PC-3 (cell line): ENCODE measurements at regions not wholly inside any gene's neighbourhood (a gene's known extent, or its start where the extent isn't known, plus 50 kb on each side); places are given as distances from the start of the nearest gene placed in this dataset.

Experiments used
- ATAC-seq: fragments of 200-7000 bp; cut with Tn5 transposase; 2 replicates; pipeline ENCODE4 v1.9.1; 2020; ENCODE audit warnings: mild to moderate bottlenecking, moderate library complexity
- BruUV-seq: library from RNA; stranded (reverse); fragments of 400-500 nt; replicated peaks from 2 replicates; lab custom pipeline; 2021; lab: Mats Ljungman, UMichigan
- CTCF ChIA-PET: fragments of 300-600 bp; sonication (Branson Sonifier 250); formaldehyde crosslinking; loops from one replicate; lab custom pipeline; 2022; ENCODE audit warnings: antibody characterized with exemption; lab: Charles Lee
- POLR2A ChIA-PET: fragments of 300-600 bp; sonication (Branson Sonifier 250); formaldehyde crosslinking; loops from one replicate; lab custom pipeline; 2022; ENCODE audit warnings: antibody characterized with exemption; ENCODE audit not compliant: unreplicated experiment; lab: Charles Lee
- DNase-seq: peaks from one replicate; pipeline ENCODE4 v3.0.0-alpha.2; 2015
- H2AFZ ChIP-seq: fragments of 300-600 bp; sonication (generic); 2 replicates; pipeline ENCODE4 v1.6.0; 2016; ENCODE audit warnings: antibody characterized with exemption, low read length
- H3F3A ChIP-seq: fragments of 300-600 bp; sonication (generic); one replicate; pipeline ENCODE4 v1.6.0; 2017; ENCODE audit warnings: antibody characterized with exemption, low read length, control low read depth, mild to moderate bottlenecking; ENCODE audit not compliant: unreplicated experiment
- H3K27ac ChIP-seq: fragments of 300-600 bp; sonication (generic); 2 replicates; pipeline ENCODE4 v1.5.1; 2016; ENCODE audit warnings: mild to moderate bottlenecking, low read length
- H3K27me3 ChIP-seq: fragments of 300-600 bp; sonication (generic); 2 replicates; pipeline ENCODE4 v1.6.1; 2016; ENCODE audit warnings: low read length, mixed read lengths
- H3K36me3 ChIP-seq: fragments of 300-600 bp; sonication (generic); 2 replicates; pipeline ENCODE4 v1.6.1; 2016; ENCODE audit warnings: low read depth, mixed run types, low read length, mixed read lengths
- H3K4me1 ChIP-seq: fragments of 300-600 bp; sonication (generic); 2 replicates; pipeline ENCODE4 v1.5.1; 2016; ENCODE audit warnings: low read length; ENCODE audit not compliant: insufficient read depth
- H3K4me2 ChIP-seq: fragments of 300-600 bp; sonication (generic); 2 replicates; pipeline ENCODE4 v1.6.0; 2016; ENCODE audit warnings: low read length
- H3K4me3 ChIP-seq: fragments of 300-600 bp; sonication (generic); 2 replicates; pipeline ENCODE4 v1.5.1; 2016; ENCODE audit warnings: mild to moderate bottlenecking, low read length, mixed read lengths
- H3K79me2 ChIP-seq: fragments of 300-600 bp; sonication (generic); 2 replicates; pipeline ENCODE4 v1.6.1; 2017; ENCODE audit warnings: low read length, mixed read lengths
- H3K9ac ChIP-seq: fragments of 300-600 bp; sonication (generic); 2 replicates; pipeline ENCODE4 v1.6.0; 2016; ENCODE audit warnings: mild to moderate bottlenecking, low read length
- H3K9me2 ChIP-seq: fragments of 300-600 bp; sonication (generic); replicated peaks from 2 replicates; pipeline ENCODE4 v1.6.1; 2016; ENCODE audit warnings: mixed run types, low read length, mixed read lengths
- H3K9me3 ChIP-seq: fragments of 300-600 bp; sonication (generic); 2 replicates; pipeline ENCODE4 v1.6.1; 2016; ENCODE audit warnings: low read length, mixed read lengths
- H4K20me1 ChIP-seq: fragments of 300-600 bp; sonication (generic); 2 replicates; pipeline ENCODE4 v1.6.1; 2016; ENCODE audit warnings: low read length, mixed read lengths
- CTCF ChIP-seq: fragments of 300-600 bp; sonication (generic); conservative IDR thresholded peaks from 2 replicates; pipeline ENCODE4 v1.5.1; 2017; ENCODE audit warnings: antibody characterized with exemption, low read depth, mild to moderate bottlenecking, low read length
- EZH2 ChIP-seq: fragments of 300-600 bp; sonication (generic); IDR thresholded peaks from one replicate; pipeline ENCODE4 v1.6.1; 2017; ENCODE audit warnings: antibody characterized with exemption, mild to moderate bottlenecking, low read length; ENCODE audit not compliant: unreplicated experiment
- EZH2phosphoT487 ChIP-seq: fragments of 300-600 bp; sonication (generic); IDR thresholded peaks from 2 replicates; pipeline ENCODE4 v1.6.1; 2018; ENCODE audit warnings: mild to moderate bottlenecking, antibody characterized with exemption, low read length, borderline replicate concordance
- intact Hi-C: fragments of 100-400 bp; cut with micrococcal nuclease; formaldehyde crosslinking; loops from 2 replicates; pipeline ENCODE4 v1.9.0; 2023

- no peak overlapping the region for H3K27ac ChIP-seq
- no TSS peak for BruUV-seq
- TF ChIP-seq EZH2 (no peak), EZH2phosphoT487 (no peak), CTCF (no peak)
Measured at GRCh38 chr4:126338548-126338947, 1023.8 kb downstream of the FAT4 start.

GRCh38 chr4:126341927-126342326, 1027.2 kb downstream of the FAT4 start:
- no peak for DNase-seq
- Histone ChIP-seq H3K9ac (no peak overlapping the region), H3K27ac (no peak overlapping the region), H3K9me3 (no peaks in the 10 kb centered on the region), H3K4me2 (no peak overlapping the region), H3K36me3 (no peaks in the 10 kb centered on the region), H3K4me1 (no peaks in the 10 kb centered on the region), H3K27me3 (no peaks in the 10 kb centered on the region), H4K20me1 (no peaks in the 10 kb centered on the region), H2AFZ (no peak overlapping the region), H3K4me3 (no peak overlapping the region), H3K9me2 (no peaks in the 10 kb centered on the region), H3F3A (no peaks in the 10 kb centered on the region), H3K79me2 (no peaks in the 10 kb centered on the region)
- no TSS peak for BruUV-seq
- intact Hi-C loops, result no loop called here
- no peak for ATAC-seq
- no peak for TF ChIP-seq EZH2phosphoT487
- no peak for TF ChIP-seq EZH2
- TF ChIP-seq CTCF, result no peak
- POLR2A ChIA-PET, result no interaction called here
- CTCF ChIA-PET, result no interaction called here

More at GRCh38 chr4:126338548-126338947, 1023.8 kb downstream of the FAT4 start:
- Histone ChIP-seq H3K9ac (no peak overlapping the region), H3K36me3 (no peaks in the 10 kb centered on the region), H3K9me3 (no peaks in the 10 kb centered on the region), H3K4me2 (no peak overlapping the region), H2AFZ (no peak overlapping the region), H4K20me1 (no peaks in the 10 kb centered on the region), H3K79me2 (no peaks in the 10 kb centered on the region), H3F3A (no peaks in the 10 kb centered on the region), H3K4me1 (no peaks in the 10 kb centered on the region), H3K27me3 (no peaks in the 10 kb centered on the region), H3K4me3 (no peak overlapping the region), H3K9me2 (no peaks in the 10 kb centered on the region)
- DNase-seq, result no peak
- no peak for ATAC-seq
- intact Hi-C loops, result no loop called here
- ChIA-PET CTCF (no interaction called here), POLR2A (no interaction called here)

GRCh38 chr4:126344472-126344871, 1029.7 kb downstream of the FAT4 start:
- H3K9ac ChIP-seq, result no peak overlapping the region
- POLR2A ChIA-PET, result no interaction called here
- TF ChIP-seq CTCF (no peak), EZH2 (no peak), EZH2phosphoT487 (no peak)
- intact Hi-C loops, result no loop called here
- H3K9me2 ChIP-seq, result no peaks in the 10 kb centered on the region
- H3K4me3 ChIP-seq, result no peak overlapping the region
- H3K9me3 ChIP-seq, result no peaks in the 10 kb centered on the region
- no peak overlapping the region for H3K4me2 ChIP-seq
- no peak overlapping the region for H2AFZ ChIP-seq
- no TSS peak for BruUV-seq
- H3F3A ChIP-seq, result no peaks in the 10 kb centered on the region
- H4K20me1 ChIP-seq, result no peaks in the 10 kb centered on the region
- H3K79me2 ChIP-seq, result no peaks in the 10 kb centered on the region
- H3K4me1 ChIP-seq, result no peaks in the 10 kb centered on the region
- H3K36me3 ChIP-seq, result no peaks in the 10 kb centered on the region
- H3K27ac ChIP-seq, result no peak overlapping the region
- CTCF ChIA-PET, result no interaction called here
- DNase-seq (no peak), ATAC-seq (no peak)
- no peaks in the 10 kb centered on the region for H3K27me3 ChIP-seq
